Suprapubic skin (tissue), 4 donors: ENCODE measurements at regions not wholly inside any gene's neighbourhood (a gene's known extent, or its start where the extent isn't known, plus 50 kb on each side); places are given as distances from the start of the nearest gene placed in this dataset.

Experiments
- DNase-seq, 2 donors: peaks; one replicate each; pipeline ENCODE4 v3.0.0-alpha.2; 2019; ENCODE audit warnings: low spot score in 2 of 2
- H3K27ac ChIP-seq: fragments of 200-600 bp; sonication (generic); one replicate; pipeline ENCODE4 v1.5.1; 2019
- H3K27me3 ChIP-seq: fragments of 200-600 bp; sonication (generic); one replicate; pipeline ENCODE4 v1.5.1; 2019
- H3K36me3 ChIP-seq: fragments of 200-600 bp; sonication (generic); one replicate; pipeline ENCODE4 v1.5.1; 2019
- H3K4me1 ChIP-seq: fragments of 200-600 bp; sonication (generic); one replicate; pipeline ENCODE4 v1.5.1; 2019
- H3K4me3 ChIP-seq: fragments of 200-600 bp; sonication (generic); one replicate; pipeline ENCODE4 v1.5.1; 2019; ENCODE audit warnings: mild to moderate bottlenecking
- H3K9me3 ChIP-seq: fragments of 200-600 bp; sonication (generic); one replicate; pipeline ENCODE4 v1.5.1; 2019
- CTCF ChIP-seq, 2 donors: fragments of 200-600 bp in 1 of 2; fragments of 450-650 bp in 1 of 2; sonication (generic) in 1 of 2; IDR thresholded peaks; one replicate each; pipeline ENCODE4 v1.5.1; 2016 to 2019; ENCODE audit warnings: antibody characterized with exemption in 2 of 2, mild to moderate bottlenecking in 1 of 2, moderate library complexity in 1 of 2
- EP300 ChIP-seq: sonication (generic); formaldehyde crosslinking; IDR thresholded peaks from one replicate; pipeline ENCODE4 v1.6.1; 2017; ENCODE audit warnings: antibody characterized with exemption
- POLR2A ChIP-seq, 2 donors: fragments of 450-650 bp; IDR thresholded peaks; one replicate each; pipeline ENCODE4 v1.6.1; 2017; ENCODE audit warnings: antibody characterized with exemption in 2 of 2, mild to moderate bottlenecking in 2 of 2, moderate library complexity in 2 of 2
- POLR2AphosphoS5 ChIP-seq, 3 donors: sonication (generic); formaldehyde crosslinking; IDR thresholded peaks; one replicate each; pipeline ENCODE4 v1.6.1; 2017; ENCODE audit warnings: antibody characterized with exemption in 3 of 3
- WGBS: methylation state at CpG from one replicate; pipeline ENCODE4 v1.1.5; 2018; 5-methylcytosine and 5-hydroxymethylcytosine counted together

- DNase-seq = no peak
- 63% methylated on average over 2 of the region's 2 CpGs for WGBS
Observed at GRCh38 chr13:85525411-85525810, 273.8 kb downstream of the SLITRK6 start.

GRCh38 chr13:85521657-85522056 is 277.6 kb downstream of the SLITRK6 start:
- H3K27ac ChIP-seq = no peak overlapping the region
- no peaks in the 10 kb centered on the region for H3K36me3 ChIP-seq
- no peak for TF ChIP-seq CTCF (IDR thresholded peaks at IDR 0.05)
- no peak for TF ChIP-seq POLR2AphosphoS5 (IDR thresholded peaks at IDR 0.05)
- no peak for TF ChIP-seq POLR2A (IDR thresholded peaks at IDR 0.05)
- no peak for TF ChIP-seq EP300
- WGBS = 46% methylated on average over 2 of the region's 2 CpGs
- no peaks in the 10 kb centered on the region for H3K4me1 ChIP-seq
- no peak for DNase-seq
- no peak overlapping the region for H3K4me3 ChIP-seq
- no peaks in the 10 kb centered on the region for H3K27me3 ChIP-seq
- no peaks in the 10 kb centered on the region for H3K9me3 ChIP-seq

More at GRCh38 chr13:85525411-85525810, 273.8 kb downstream of the SLITRK6 start:
- TF ChIP-seq POLR2AphosphoS5 (IDR thresholded peaks at IDR 0.05) (no peak), CTCF (IDR thresholded peaks at IDR 0.05) (no peak), POLR2A (IDR thresholded peaks at IDR 0.05) (no peak), EP300 (no peak)
- no peak overlapping the region for H3K4me3 ChIP-seq
- H3K27ac ChIP-seq = no peak overlapping the region
- H3K27me3 ChIP-seq = no peaks in the 10 kb centered on the region
- H3K36me3 ChIP-seq = no peaks in the 10 kb centered on the region
- no peaks in the 10 kb centered on the region for H3K4me1 ChIP-seq
- no peaks in the 10 kb centered on the region for H3K9me3 ChIP-seq

- no peak overlapping the region for H3K4me3 ChIP-seq
- H3K27me3 ChIP-seq = no peaks in the 10 kb centered on the region
- no peak for DNase-seq
- H3K9me3 ChIP-seq = no peaks in the 10 kb centered on the region
- H3K27ac ChIP-seq = no peak overlapping the region
- no peak for TF ChIP-seq EP300
- TF ChIP-seq CTCF (IDR thresholded peaks at IDR 0.05) = no peak
- TF ChIP-seq POLR2A (IDR thresholded peaks at IDR 0.05) = no peak
- no peak for TF ChIP-seq POLR2AphosphoS5 (IDR thresholded peaks at IDR 0.05)
- H3K4me1 ChIP-seq = no peaks in the 10 kb centered on the region
- H3K36me3 ChIP-seq = no peaks in the 10 kb centered on the region
Observed at GRCh38 chr13:85520445-85520844, 278.8 kb downstream of the SLITRK6 start.

GRCh38 chr13:85519363-85519762 is 279.9 kb downstream of the SLITRK6 start:
- TF ChIP-seq EP300 (no peak), POLR2AphosphoS5 (IDR thresholded peaks at IDR 0.05) (no peak), CTCF (IDR thresholded peaks at IDR 0.05) (no peak), POLR2A (IDR thresholded peaks at IDR 0.05) (no peak)
- Histone ChIP-seq H3K9me3 (no peaks in the 10 kb centered on the region), H3K27ac (no peak overlapping the region), H3K4me3 (no peak overlapping the region), H3K4me1 (no peaks in the 10 kb centered on the region), H3K27me3 (no peaks in the 10 kb centered on the region), H3K36me3 (no peaks in the 10 kb centered on the region)
- no peak for DNase-seq
- WGBS = 94% methylated on average over 1 of the region's 1 CpG

GRCh38 chr13:85512421-85512820 is 286.8 kb downstream of the SLITRK6 start:
- H3K4me3 ChIP-seq = no peak overlapping the region
- 83% methylated on average over 7 of the region's 7 CpGs for WGBS
- no peaks in the 10 kb centered on the region for H3K9me3 ChIP-seq
- no peak overlapping the region for H3K27ac ChIP-seq
- H3K27me3 ChIP-seq = no peaks in the 10 kb centered on the region
- no peaks in the 10 kb centered on the region for H3K36me3 ChIP-seq
- no peak for DNase-seq
- peaks cover 11% of the 10 kb centered on the region for H3K4me1 ChIP-seq
- TF ChIP-seq POLR2AphosphoS5 (IDR thresholded peaks at IDR 0.05) = no peak
- no peak for TF ChIP-seq POLR2A (IDR thresholded peaks at IDR 0.05)
- TF ChIP-seq EP300 = no peak
- no peak for TF ChIP-seq CTCF (IDR thresholded peaks at IDR 0.05)
